HL-60 (cell line): ENCODE measurements at regions not wholly inside any gene's neighbourhood (a gene's known extent, or its start where the extent isn't known, plus 50 kb on each side); places are given as distances from the start of the nearest gene placed in this dataset.

ENCODE experiments used
- DNase-seq, 2 experiments: peaks; one replicate each; pipeline ENCODE4 v3.0.0-alpha.2; 2010 to 2020; ENCODE audit warnings: low read depth in 1 of 2, low spot score in 1 of 2
- H3K27ac ChIP-seq: fragments of 250-450 bp; sonication (Bioruptor Pico); replicated peaks from 2 replicates; pipeline ENCODE4 v1.5.1; 2020; ENCODE audit warnings: mild to moderate bottlenecking, moderate library complexity
- H3K27me3 ChIP-seq: fragments of 250-450 bp; sonication (Bioruptor Pico); 2 replicates; pipeline ENCODE4 v1.5.1; 2021; ENCODE audit warnings: mild to moderate bottlenecking, moderate library complexity; ENCODE audit not compliant: insufficient read depth, poor library complexity, severe bottlenecking
- H3K4me3 ChIP-seq: replicated peaks from 2 replicates; pipeline ENCODE4 v1.5.1; 2011; ENCODE audit warnings: mild to moderate bottlenecking, control low read depth, low read length; ENCODE audit not compliant: insufficient read depth
- GABPA ChIP-seq: IDR thresholded peaks from 2 replicates; pipeline ENCODE4 v1.6.1; 2012; ENCODE audit warnings: low read depth
- POLR2AphosphoS5 ChIP-seq: IDR thresholded peaks from 2 replicates; pipeline ENCODE4 v1.6.1; 2012; ENCODE audit warnings: low read depth
- SPI1 ChIP-seq: IDR thresholded peaks from 2 replicates; pipeline ENCODE4 v1.6.1; 2012; ENCODE audit warnings: low read depth, mild to moderate bottlenecking, borderline replicate concordance
- TF ChIP-seq, protein P1 (sequence below): IDR thresholded peaks from one replicate; pipeline ENCODE4 v1.5.1; 2011; ENCODE audit warnings: low read length, control low read depth, inconsistent platforms; ENCODE audit not compliant: insufficient read depth
- TF ChIP-seq, protein P2 (sequence below): IDR thresholded peaks from 2 replicates; pipeline ENCODE4 v1.6.1; 2012; ENCODE audit warnings: low read depth; ENCODE audit not compliant: insufficient replicate concordance

DNA sequence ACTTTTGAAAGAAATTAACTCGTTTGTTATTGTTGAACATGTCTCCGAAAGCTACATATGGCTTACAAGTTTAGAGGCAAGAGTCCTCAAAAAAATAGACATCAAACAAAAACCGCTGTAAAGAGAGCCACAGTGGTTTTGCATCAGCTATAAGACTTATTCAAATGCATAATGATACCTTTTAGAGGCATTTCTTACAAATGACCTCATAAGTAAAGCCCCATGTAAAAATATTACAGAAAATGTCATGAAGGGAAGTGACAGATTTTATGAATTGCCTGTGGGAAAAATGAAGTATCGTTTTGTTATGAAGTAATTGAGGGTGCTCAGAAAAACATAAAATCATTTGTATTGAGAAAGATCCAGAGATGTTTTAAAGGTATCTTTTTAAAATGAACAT lies 598.0 kb downstream of the NXPH1 start:
- no peak overlapping the region for H3K27ac ChIP-seq
- no peak overlapping the region for H3K4me3 ChIP-seq
- TF ChIP-seq GABPA, result no peak
- no peak for TF ChIP-seq SPI1
- TF ChIP-seq, protein P1, sequence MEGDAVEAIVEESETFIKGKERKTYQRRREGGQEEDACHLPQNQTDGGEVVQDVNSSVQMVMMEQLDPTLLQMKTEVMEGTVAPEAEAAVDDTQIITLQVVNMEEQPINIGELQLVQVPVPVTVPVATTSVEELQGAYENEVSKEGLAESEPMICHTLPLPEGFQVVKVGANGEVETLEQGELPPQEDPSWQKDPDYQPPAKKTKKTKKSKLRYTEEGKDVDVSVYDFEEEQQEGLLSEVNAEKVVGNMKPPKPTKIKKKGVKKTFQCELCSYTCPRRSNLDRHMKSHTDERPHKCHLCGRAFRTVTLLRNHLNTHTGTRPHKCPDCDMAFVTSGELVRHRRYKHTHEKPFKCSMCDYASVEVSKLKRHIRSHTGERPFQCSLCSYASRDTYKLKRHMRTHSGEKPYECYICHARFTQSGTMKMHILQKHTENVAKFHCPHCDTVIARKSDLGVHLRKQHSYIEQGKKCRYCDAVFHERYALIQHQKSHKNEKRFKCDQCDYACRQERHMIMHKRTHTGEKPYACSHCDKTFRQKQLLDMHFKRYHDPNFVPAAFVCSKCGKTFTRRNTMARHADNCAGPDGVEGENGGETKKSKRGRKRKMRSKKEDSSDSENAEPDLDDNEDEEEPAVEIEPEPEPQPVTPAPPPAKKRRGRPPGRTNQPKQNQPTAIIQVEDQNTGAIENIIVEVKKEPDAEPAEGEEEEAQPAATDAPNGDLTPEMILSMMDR, result no peak
- TF ChIP-seq, protein P2, sequence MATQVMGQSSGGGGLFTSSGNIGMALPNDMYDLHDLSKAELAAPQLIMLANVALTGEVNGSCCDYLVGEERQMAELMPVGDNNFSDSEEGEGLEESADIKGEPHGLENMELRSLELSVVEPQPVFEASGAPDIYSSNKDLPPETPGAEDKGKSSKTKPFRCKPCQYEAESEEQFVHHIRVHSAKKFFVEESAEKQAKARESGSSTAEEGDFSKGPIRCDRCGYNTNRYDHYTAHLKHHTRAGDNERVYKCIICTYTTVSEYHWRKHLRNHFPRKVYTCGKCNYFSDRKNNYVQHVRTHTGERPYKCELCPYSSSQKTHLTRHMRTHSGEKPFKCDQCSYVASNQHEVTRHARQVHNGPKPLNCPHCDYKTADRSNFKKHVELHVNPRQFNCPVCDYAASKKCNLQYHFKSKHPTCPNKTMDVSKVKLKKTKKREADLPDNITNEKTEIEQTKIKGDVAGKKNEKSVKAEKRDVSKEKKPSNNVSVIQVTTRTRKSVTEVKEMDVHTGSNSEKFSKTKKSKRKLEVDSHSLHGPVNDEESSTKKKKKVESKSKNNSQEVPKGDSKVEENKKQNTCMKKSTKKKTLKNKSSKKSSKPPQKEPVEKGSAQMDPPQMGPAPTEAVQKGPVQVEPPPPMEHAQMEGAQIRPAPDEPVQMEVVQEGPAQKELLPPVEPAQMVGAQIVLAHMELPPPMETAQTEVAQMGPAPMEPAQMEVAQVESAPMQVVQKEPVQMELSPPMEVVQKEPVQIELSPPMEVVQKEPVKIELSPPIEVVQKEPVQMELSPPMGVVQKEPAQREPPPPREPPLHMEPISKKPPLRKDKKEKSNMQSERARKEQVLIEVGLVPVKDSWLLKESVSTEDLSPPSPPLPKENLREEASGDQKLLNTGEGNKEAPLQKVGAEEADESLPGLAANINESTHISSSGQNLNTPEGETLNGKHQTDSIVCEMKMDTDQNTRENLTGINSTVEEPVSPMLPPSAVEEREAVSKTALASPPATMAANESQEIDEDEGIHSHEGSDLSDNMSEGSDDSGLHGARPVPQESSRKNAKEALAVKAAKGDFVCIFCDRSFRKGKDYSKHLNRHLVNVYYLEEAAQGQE, result no peak
- TF ChIP-seq POLR2AphosphoS5, result no peak
- no peak for DNase-seq
- H3K27me3 ChIP-seq, result no peaks in the 10 kb centered on the region

DNA sequence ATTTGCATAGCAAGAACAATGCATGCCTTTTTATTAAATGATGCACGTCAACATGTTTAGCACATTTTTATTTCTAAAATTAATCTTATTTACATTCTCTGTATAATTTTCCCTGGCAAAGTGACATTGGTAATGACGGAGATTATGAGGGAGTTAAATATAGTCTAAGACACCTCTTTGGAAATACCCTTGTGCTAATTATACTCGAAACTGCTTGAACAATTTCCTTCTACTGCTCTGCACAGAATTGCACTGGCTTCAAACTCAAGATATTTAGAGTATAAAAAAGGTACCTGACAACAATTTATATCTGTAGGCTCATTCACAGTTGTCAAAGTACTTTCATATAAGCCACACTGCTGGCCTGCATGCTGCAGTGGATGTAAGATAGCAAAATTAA lies 602.7 kb downstream of the NXPH1 start:
- no peak for TF ChIP-seq GABPA
- TF ChIP-seq POLR2AphosphoS5, result no peak
- no peak for TF ChIP-seq SPI1
- TF ChIP-seq, protein P2, result no peak
- TF ChIP-seq, protein P1, result no peak
- no peak for DNase-seq
- no peak overlapping the region for H3K27ac ChIP-seq
- H3K4me3 ChIP-seq, result no peak overlapping the region
- no peaks in the 10 kb centered on the region for H3K27me3 ChIP-seq

DNA sequence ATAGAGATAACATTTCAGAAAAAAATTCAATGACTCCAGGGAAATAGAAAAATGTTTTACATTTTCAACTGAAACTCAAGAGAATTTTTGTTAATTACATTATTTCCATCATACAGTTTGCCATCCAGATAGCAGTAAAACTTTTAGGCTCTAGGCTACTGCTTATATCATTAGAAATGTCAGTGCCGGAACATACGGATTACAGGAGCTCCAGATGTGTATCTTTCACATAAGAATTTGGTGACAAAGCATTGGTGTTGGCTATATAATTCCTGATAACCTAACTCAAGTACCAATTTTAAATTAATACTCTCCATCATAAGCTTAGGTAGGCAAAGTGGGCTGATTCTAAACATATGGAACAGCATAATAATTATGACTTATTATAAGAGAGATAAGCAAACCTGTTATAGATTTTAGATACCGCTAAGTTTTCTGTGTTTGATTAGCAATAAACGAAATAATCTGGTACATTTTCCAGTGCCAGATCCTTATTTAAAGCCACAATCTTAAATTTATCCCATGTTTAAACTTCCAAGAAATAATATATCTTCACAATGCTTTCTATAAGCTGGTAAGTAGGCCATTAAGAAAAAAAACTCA lies 637.9 kb downstream of the NXPH1 start:
- TF ChIP-seq GABPA (no peak), SPI1 (no peak), POLR2AphosphoS5 (no peak)
- TF ChIP-seq, protein P1, result no peak
- TF ChIP-seq, protein P2, result no peak
- H3K27me3 ChIP-seq, result no peaks in the 10 kb centered on the region
- H3K4me3 ChIP-seq, result no peak overlapping the region
- H3K27ac ChIP-seq, result no peak overlapping the region
- DNase-seq, result no peak
